ENCODE measurements at regions not wholly inside any gene's neighbourhood (a gene's known extent, or its start where the extent isn't known, plus 50 kb on each side); places are given as distances from the start of the nearest gene placed in this dataset.

DNA sequence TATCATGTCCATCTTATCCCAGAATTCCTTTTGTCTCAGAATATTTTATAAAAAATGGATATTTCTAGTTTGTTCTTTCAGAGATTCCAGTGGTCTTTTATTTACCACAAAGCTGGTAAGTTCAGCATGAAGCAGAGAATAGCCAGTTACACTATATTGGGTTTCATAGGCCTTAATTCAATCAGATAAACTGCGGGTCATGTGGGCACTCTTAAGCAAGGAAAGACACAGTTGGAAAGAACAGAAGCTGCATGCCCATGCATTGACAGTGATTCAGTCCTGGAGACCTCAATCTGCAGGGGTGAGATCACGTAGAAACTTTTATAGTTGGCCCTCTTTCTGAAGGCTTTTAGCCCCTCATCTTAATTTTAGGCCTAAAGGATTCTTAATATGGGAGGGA lies 281.3 kb upstream of the IGFBP3 start:
- TF ChIP-seq, protein P1, sequence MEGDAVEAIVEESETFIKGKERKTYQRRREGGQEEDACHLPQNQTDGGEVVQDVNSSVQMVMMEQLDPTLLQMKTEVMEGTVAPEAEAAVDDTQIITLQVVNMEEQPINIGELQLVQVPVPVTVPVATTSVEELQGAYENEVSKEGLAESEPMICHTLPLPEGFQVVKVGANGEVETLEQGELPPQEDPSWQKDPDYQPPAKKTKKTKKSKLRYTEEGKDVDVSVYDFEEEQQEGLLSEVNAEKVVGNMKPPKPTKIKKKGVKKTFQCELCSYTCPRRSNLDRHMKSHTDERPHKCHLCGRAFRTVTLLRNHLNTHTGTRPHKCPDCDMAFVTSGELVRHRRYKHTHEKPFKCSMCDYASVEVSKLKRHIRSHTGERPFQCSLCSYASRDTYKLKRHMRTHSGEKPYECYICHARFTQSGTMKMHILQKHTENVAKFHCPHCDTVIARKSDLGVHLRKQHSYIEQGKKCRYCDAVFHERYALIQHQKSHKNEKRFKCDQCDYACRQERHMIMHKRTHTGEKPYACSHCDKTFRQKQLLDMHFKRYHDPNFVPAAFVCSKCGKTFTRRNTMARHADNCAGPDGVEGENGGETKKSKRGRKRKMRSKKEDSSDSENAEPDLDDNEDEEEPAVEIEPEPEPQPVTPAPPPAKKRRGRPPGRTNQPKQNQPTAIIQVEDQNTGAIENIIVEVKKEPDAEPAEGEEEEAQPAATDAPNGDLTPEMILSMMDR (IDR thresholded peaks at IDR 0.05): no peak
- no peak for TF ChIP-seq EZH2 (IDR thresholded peaks at IDR 0.05)
- no peak for TF ChIP-seq EZH2phosphoT487 (IDR thresholded peaks at IDR 0.05)
